GM10248 (cell line): ENCODE measurements at regions not wholly inside any gene's neighbourhood (a gene's known extent, or its start where the extent isn't known, plus 50 kb on each side); places are given as distances from the start of the nearest gene placed in this dataset.

Source experiments
- CTCF ChIA-PET: fragments of 300-600 bp; sonication (Branson Sonifier 250); formaldehyde crosslinking; extraction: SDS; loops from one replicate; lab custom pipeline; 2021; ENCODE audit warnings: antibody characterized with exemption; lab: Yijun Ruan, JAX
- POLR2A ChIA-PET: fragments of 350-650 bp; sonication (Branson Sonifier 250); formaldehyde crosslinking; extraction: SDS; loops from one replicate; lab custom pipeline; 2020; ENCODE audit warnings: antibody characterized with exemption; lab: Yijun Ruan, JAX
- DNase-seq: peaks from one replicate; pipeline ENCODE4 v3.0.0; 2012; ENCODE audit errors: extremely low spot score
- CTCF ChIP-seq: IDR thresholded peaks from 2 replicates; pipeline ENCODE4 v1.5.1; 2012; ENCODE audit warnings: mild to moderate bottlenecking, low read depth; ENCODE audit errors: extremely low read depth, missing control alignments, control extremely low read depth

GRCh38 chr1:234694661-234695060, 84.7 kb upstream of the IRF2BP2 start:
- DNase-seq, result no peak
- no peak for TF ChIP-seq CTCF
- POLR2A ChIA-PET, result interaction anchor here (0.5 to 1.1 kb wide), 3 partner anchors 37 to 197 kb away, joined by 3 to 7 read pairs (median 6); partner anchors contain the start of gene IRF2BP2
- CTCF ChIA-PET, result interaction anchor here (1.0 to 1.5 kb wide), 4 partner anchors 10 to 389 kb away, joined by 3 to 10 read pairs (median 3); no protein-coding TSS in a partner anchor

GRCh38 chr1:234692966-234693580, 83.1 kb upstream of the IRF2BP2 start:
- no peak for TF ChIP-seq CTCF
- ChIA-PET CTCF (interaction anchor here (0.8 to 1.5 kb wide), 9 partner anchors 9 to 332 kb away, joined by 3 to 4 read pairs (median 3); no protein-coding TSS in a partner anchor), POLR2A (no interaction called here)
- no peak for DNase-seq

GRCh38 chr1:234691567-234691966, 81.6 kb upstream of the IRF2BP2 start:
- ChIA-PET POLR2A (no interaction called here), CTCF (interaction anchor here (1.9 kb wide), 1 partner anchor 21 kb away, joined by 6 read pairs; no protein-coding TSS in a partner anchor)
- no peak for TF ChIP-seq CTCF
- no peak for DNase-seq

GRCh38 chr1:234690872-234691271, 80.9 kb upstream of the IRF2BP2 start:
- TF ChIP-seq CTCF, result no peak
- ChIA-PET CTCF (interaction anchor here (1.1 to 2.0 kb wide), 3 partner anchors 20 to 44 kb away, joined by 3 to 6 read pairs (median 6); no protein-coding TSS in a partner anchor), POLR2A (no interaction called here)
- no peak for DNase-seq

- TF ChIP-seq CTCF, result no peak
- POLR2A ChIA-PET, result no interaction called here
- CTCF ChIA-PET, result interaction anchor here (2.0 kb wide), 1 partner anchor 32 kb away, joined by 6 read pairs; no protein-coding TSS in a partner anchor
- DNase-seq, result no peak
Measured at GRCh38 chr1:234689236-234689635, 79.3 kb upstream of the IRF2BP2 start.

- POLR2A ChIA-PET, result no interaction called here
- no peak for TF ChIP-seq CTCF
- CTCF ChIA-PET, result interaction anchor here (1.0 kb wide), 1 partner anchor 75 kb away, joined by 3 read pairs; no protein-coding TSS in a partner anchor
- DNase-seq, result no peak
Measured at GRCh38 chr1:234687011-234687410, 77.0 kb upstream of the IRF2BP2 start.
